SK-N-MC (cell line): ENCODE measurements at regions not wholly inside any gene's neighbourhood (a gene's known extent, or its start where the extent isn't known, plus 50 kb on each side); places are given as distances from the start of the nearest gene placed in this dataset.
"Not testable (repeated sequence)": the region's sequence is repeated elsewhere in the genome, so short reads cannot be mapped to it uniquely, and the experiment has no call there.

Experiments used
- EZH2 ChIP-seq: fragments of 200-600 bp; sonication (generic); IDR thresholded peaks from one replicate; pipeline ENCODE4 v1.6.1; 2017; ENCODE audit warnings: antibody characterized with exemption
- FOXP2 ChIP-seq: optimal IDR thresholded peaks from 2 replicates; pipeline ENCODE3; 2011; ENCODE audit warnings: mild to moderate bottlenecking, moderate library complexity; ENCODE audit not compliant: insufficient read depth; ENCODE audit errors: extremely low read length, control extremely low read depth
- POLR2AphosphoS5 ChIP-seq: IDR thresholded peaks from 2 replicates; pipeline ENCODE4 v1.6.1; 2012; ENCODE audit warnings: mild to moderate bottlenecking, low read depth, low read length, borderline replicate concordance

DNA sequence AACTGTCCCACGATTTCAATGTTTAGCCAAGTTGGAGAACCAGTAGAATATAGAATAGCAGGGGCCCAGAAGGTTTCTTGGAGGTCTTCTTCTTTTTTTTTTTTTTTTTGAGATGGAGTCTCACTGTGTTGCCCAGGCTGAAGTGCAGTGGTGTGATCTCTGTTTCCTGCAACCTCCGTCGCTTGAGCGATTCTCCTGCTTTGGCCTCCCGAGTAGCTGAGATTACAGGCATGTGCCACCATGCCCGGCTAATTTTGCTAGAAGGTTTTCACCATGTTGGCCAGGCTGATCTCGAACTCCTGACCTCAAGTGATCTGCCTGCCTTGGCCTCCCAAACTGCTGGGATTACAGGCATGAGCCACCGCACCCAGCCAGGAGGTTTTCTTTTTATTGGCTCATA, 84.3 kb downstream of the MYCN start:
- TF ChIP-seq POLR2AphosphoS5, EZH2, FOXP2: not testable (repeated sequence)
